H9 (cell line): ENCODE measurements at regions not wholly inside any gene's neighbourhood (a gene's known extent, or its start where the extent isn't known, plus 50 kb on each side); places are given as distances from the start of the nearest gene placed in this dataset.
A peak's percentile ranks its signal among the peaks of the same experiment; 100 is the strongest.

Experiments used
- DNase-seq: peaks from one replicate; pipeline ENCODE4 v3.0.0-alpha.2; 2017
- H2AFZ ChIP-seq: one replicate; pipeline ENCODE4 v1.6.1; 2013; ENCODE audit warnings: mild to moderate bottlenecking, low read length, control low read depth, moderate library complexity
- H2AK5ac ChIP-seq: 2 replicates; pipeline ENCODE4 v1.6.1; 2013; ENCODE audit warnings: low read length, control low read depth, mixed read lengths; ENCODE audit not compliant: insufficient read length
- H2BK120ac ChIP-seq: one replicate; pipeline ENCODE4 v1.6.1; 2013; ENCODE audit warnings: low read depth, mild to moderate bottlenecking, low read length, control low read depth, inconsistent platforms; ENCODE audit not compliant: poor library complexity, severe bottlenecking
- H2BK12ac ChIP-seq: 2 replicates; pipeline ENCODE4 v1.6.1; 2013; ENCODE audit warnings: low read length, control low read depth, mixed read lengths, low read depth; ENCODE audit not compliant: insufficient read length
- H2BK15ac ChIP-seq: 2 replicates; pipeline ENCODE4 v1.6.1; 2013; ENCODE audit warnings: low read depth, low read length, control low read depth
- H2BK20ac ChIP-seq: one replicate; pipeline ENCODE4 v1.6.1; 2013; ENCODE audit warnings: low read depth, mild to moderate bottlenecking, low read length, control low read depth, inconsistent platforms; ENCODE audit not compliant: poor library complexity, severe bottlenecking
- H2BK5ac ChIP-seq: 2 replicates; pipeline ENCODE4 v1.6.1; 2013; ENCODE audit warnings: low read length, control low read depth, mixed read lengths; ENCODE audit not compliant: insufficient read length
- H3K14ac ChIP-seq: 2 replicates; pipeline ENCODE4 v1.6.1; 2013; ENCODE audit warnings: low read length, control low read depth; ENCODE audit not compliant: insufficient read depth
- H3K18ac ChIP-seq: 2 replicates; pipeline ENCODE4 v1.6.1; 2013; ENCODE audit warnings: low read depth, mild to moderate bottlenecking, mixed read lengths, low read length, control low read depth; ENCODE audit not compliant: insufficient read length
- H3K23ac ChIP-seq: 2 replicates; pipeline ENCODE4 v1.6.1; 2013; ENCODE audit warnings: low read length, control low read depth, mixed read lengths, low read depth; ENCODE audit not compliant: insufficient read length
- H3K23me2 ChIP-seq: 2 replicates; pipeline ENCODE4 v1.6.1; 2013; ENCODE audit warnings: low read depth, mild to moderate bottlenecking, mixed read lengths, low read length, control low read depth; ENCODE audit not compliant: insufficient read length, poor library complexity, severe bottlenecking
- H3K27ac ChIP-seq: 2 replicates; pipeline ENCODE4 v1.5.1; 2013; ENCODE audit warnings: low read length, control low read depth, mixed read lengths, low read depth; ENCODE audit not compliant: insufficient read length
- H3K27me3 ChIP-seq: 2 replicates; pipeline ENCODE4 v1.6.1; 2013; ENCODE audit warnings: low read length, control low read depth, inconsistent platforms; ENCODE audit not compliant: insufficient read depth
- H3K4ac ChIP-seq: 2 replicates; pipeline ENCODE4 v1.6.1; 2013; ENCODE audit warnings: low read depth, mild to moderate bottlenecking, control low read depth, inconsistent platforms, low read length, moderate library complexity
- H3K4me1 ChIP-seq: 2 replicates; pipeline ENCODE4 v1.6.1; 2013; ENCODE audit warnings: low read length, control low read depth, inconsistent platforms; ENCODE audit not compliant: insufficient read depth
- H3K4me2 ChIP-seq: 2 replicates; pipeline ENCODE4 v1.6.1; 2013; ENCODE audit warnings: low read length, control low read depth, mixed read lengths; ENCODE audit not compliant: insufficient read length, insufficient read depth
- H3K56ac ChIP-seq: 2 replicates; pipeline ENCODE4 v1.6.1; 2013; ENCODE audit warnings: low read depth, mild to moderate bottlenecking, mixed read lengths, low read length, control low read depth; ENCODE audit not compliant: insufficient read length
- H3K79me1 ChIP-seq: 2 replicates; pipeline ENCODE4 v1.6.1; 2013; ENCODE audit warnings: low read depth, mild to moderate bottlenecking, moderate library complexity, low read length, control low read depth, inconsistent platforms; ENCODE audit not compliant: insufficient read depth, poor library complexity, severe bottlenecking
- H3K79me2 ChIP-seq: 2 replicates; pipeline ENCODE4 v1.6.1; 2013; ENCODE audit warnings: low read length, control low read depth, inconsistent platforms; ENCODE audit not compliant: insufficient read depth
- H3K9ac ChIP-seq: 2 replicates; pipeline ENCODE4 v1.6.1; 2013; ENCODE audit warnings: low read length, control low read depth, mixed read lengths; ENCODE audit not compliant: insufficient read length; ENCODE audit errors: extremely low read depth
- H3K9me3 ChIP-seq: one replicate; pipeline ENCODE4 v1.6.1; 2013; ENCODE audit warnings: low read depth, low read length, inconsistent platforms; ENCODE audit not compliant: control insufficient read depth
- H3T11ph ChIP-seq: one replicate; pipeline ENCODE4 v1.6.1; 2013; ENCODE audit warnings: mild to moderate bottlenecking, low read length, control low read depth, inconsistent platforms
- H4K20me1 ChIP-seq: one replicate; pipeline ENCODE4 v1.6.1; 2013; ENCODE audit not compliant: control insufficient read depth, insufficient read length, insufficient read depth
- H4K5ac ChIP-seq: 2 replicates; pipeline ENCODE4 v1.6.1; 2013; ENCODE audit warnings: low read depth, mild to moderate bottlenecking, mixed read lengths, low read length, control low read depth; ENCODE audit not compliant: insufficient read length
- H4K8ac ChIP-seq: replicated peaks from 2 replicates; pipeline ENCODE4 v1.6.1; 2013; ENCODE audit warnings: low read length, control low read depth, mixed read lengths, low read depth; ENCODE audit not compliant: insufficient read length
- H4K91ac ChIP-seq: 2 replicates; pipeline ENCODE4 v1.6.1; 2013; ENCODE audit warnings: low read depth, mild to moderate bottlenecking, moderate library complexity, mixed read lengths, low read length, control low read depth; ENCODE audit not compliant: insufficient read length
- H3K27ac Mint-ChIP-seq, 3 experiments: 2 replicates in 2 of 3; 3 replicates in 1 of 3; pipeline ENCODE4 v1.8.0; 2020 to 2021; ENCODE audit warnings: mixed read lengths in 3 of 3, mild to moderate bottlenecking in 1 of 3, moderate library complexity in 1 of 3
- H3K27me3 Mint-ChIP-seq: 2 replicates; pipeline ENCODE4 v1.8.0; 2021; ENCODE audit warnings: low read depth, mild to moderate bottlenecking, moderate library complexity, mixed read lengths
- H3K36me3 Mint-ChIP-seq, 3 experiments: 2 replicates in 2 of 3; 3 replicates in 1 of 3; pipeline ENCODE4 v1.8.0; 2020 to 2021; ENCODE audit warnings: low read depth in 3 of 3, mixed read lengths in 3 of 3; ENCODE audit not compliant: insufficient read depth in 1 of 3
- H3K4me1 Mint-ChIP-seq, 2 experiments: 2 replicates each; pipeline ENCODE4 v1.8.0; 2020; ENCODE audit warnings: mixed read lengths in 2 of 2
- H3K4me3 Mint-ChIP-seq, 2 experiments: 2 replicates in 1 of 2; 3 replicates in 1 of 2; pipeline ENCODE4 v1.8.0; 2020 to 2021; ENCODE audit warnings: mild to moderate bottlenecking in 2 of 2, mixed read lengths in 2 of 2, moderate library complexity in 1 of 2
- H3K9me3 Mint-ChIP-seq, 2 experiments: 2 replicates in 1 of 2; 3 replicates in 1 of 2; pipeline ENCODE4 v1.8.0; 2020; ENCODE audit warnings: mild to moderate bottlenecking in 2 of 2, mixed read lengths in 2 of 2, moderate library complexity in 1 of 2
- WGBS: extraction: QIAGEN DNeasy Blood & Tissue Kit; methylation state at CpG from one replicate; pipeline ENCODE4 v1.1.7; 2013; ENCODE audit warnings: missing lambda C conversion rate, low lambda C conversion rate, mixed read lengths; ENCODE audit not compliant: insufficient read length; ENCODE audit errors: extremely low coverage; 5-methylcytosine and 5-hydroxymethylcytosine counted together
- TF ChIP-seq, protein P1 (sequence below): fragments of 200-600 bp; sonication (generic); conservative IDR thresholded peaks from 3 replicates; pipeline ENCODE4 v1.8.0; 2021; ENCODE audit warnings: antibody characterized with exemption, mild to moderate bottlenecking

- peak overlapping the region in 1 of 3 experiments; percentile 3; a peak in 2 of 7 replicates for H3K27ac Mint-ChIP-seq
- TF ChIP-seq, protein P1, sequence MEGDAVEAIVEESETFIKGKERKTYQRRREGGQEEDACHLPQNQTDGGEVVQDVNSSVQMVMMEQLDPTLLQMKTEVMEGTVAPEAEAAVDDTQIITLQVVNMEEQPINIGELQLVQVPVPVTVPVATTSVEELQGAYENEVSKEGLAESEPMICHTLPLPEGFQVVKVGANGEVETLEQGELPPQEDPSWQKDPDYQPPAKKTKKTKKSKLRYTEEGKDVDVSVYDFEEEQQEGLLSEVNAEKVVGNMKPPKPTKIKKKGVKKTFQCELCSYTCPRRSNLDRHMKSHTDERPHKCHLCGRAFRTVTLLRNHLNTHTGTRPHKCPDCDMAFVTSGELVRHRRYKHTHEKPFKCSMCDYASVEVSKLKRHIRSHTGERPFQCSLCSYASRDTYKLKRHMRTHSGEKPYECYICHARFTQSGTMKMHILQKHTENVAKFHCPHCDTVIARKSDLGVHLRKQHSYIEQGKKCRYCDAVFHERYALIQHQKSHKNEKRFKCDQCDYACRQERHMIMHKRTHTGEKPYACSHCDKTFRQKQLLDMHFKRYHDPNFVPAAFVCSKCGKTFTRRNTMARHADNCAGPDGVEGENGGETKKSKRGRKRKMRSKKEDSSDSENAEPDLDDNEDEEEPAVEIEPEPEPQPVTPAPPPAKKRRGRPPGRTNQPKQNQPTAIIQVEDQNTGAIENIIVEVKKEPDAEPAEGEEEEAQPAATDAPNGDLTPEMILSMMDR: no peak
Observed at GRCh38 chr7:149599636-149600206, 102.1 kb upstream of the ZNF746 start.

More at GRCh38 chr7:149599636-149600206, 102.1 kb upstream of the ZNF746 start:
- H3K4ac ChIP-seq: no peak overlapping the region
- no peak overlapping the region for H3K9ac ChIP-seq
- H3K27me3 ChIP-seq: no peaks in the 10 kb centered on the region
- 100% methylated on average over 1 of the region's 7 CpGs for WGBS
- H4K91ac ChIP-seq: no peak overlapping the region
- Mint-ChIP-seq H3K4me3 (no peak overlapping the region), H3K27me3 (no peaks in the 10 kb centered on the region; the same call in 1 of the 2 replicates), H3K9me3 (no peaks in the 10 kb centered on the region), H3K36me3 (peaks cover 12 to 42% (median 18%) of the 10 kb centered on the region in 3 experiments; a peak in 6 of 7 replicates), H3K4me1 (no peaks in the 10 kb centered on the region)
- H3K23ac ChIP-seq: no peak overlapping the region
- no peak overlapping the region for H3K4me2 ChIP-seq
- no peak overlapping the region for H3K27ac ChIP-seq
- no peak overlapping the region for H4K8ac ChIP-seq
- no peaks in the 10 kb centered on the region for H3K9me3 ChIP-seq
- H2BK12ac ChIP-seq: no peak overlapping the region
- no peak overlapping the region for H3T11ph ChIP-seq
- H2BK15ac ChIP-seq: no peak overlapping the region
- H3K23me2 ChIP-seq: no peaks in the 10 kb centered on the region
- H2BK20ac ChIP-seq: no peak overlapping the region
- H2AFZ ChIP-seq: no peak overlapping the region
- H4K5ac ChIP-seq: no peak overlapping the region
- no peaks in the 10 kb centered on the region for H3K79me2 ChIP-seq
- H3K14ac ChIP-seq: no peak overlapping the region
- no peak overlapping the region for H2AK5ac ChIP-seq
- H3K4me1 ChIP-seq: no peaks in the 10 kb centered on the region
- H2BK5ac ChIP-seq: no peak overlapping the region
- no peaks in the 10 kb centered on the region for H4K20me1 ChIP-seq
- DNase-seq: no peak
- no peaks in the 10 kb centered on the region for H3K79me1 ChIP-seq
- no peak overlapping the region for H3K18ac ChIP-seq
- H3K56ac ChIP-seq: no peak overlapping the region
- H2BK120ac ChIP-seq: no peak overlapping the region
